Peyer's patch (tissue), 4 donors: ENCODE measurements at regions not wholly inside any gene's neighbourhood (a gene's known extent, or its start where the extent isn't known, plus 50 kb on each side); places are given as distances from the start of the nearest gene placed in this dataset.

Experiments used
- CTCF ChIP-seq, 6 experiments: fragments of 450-650 bp in 4 of 6; fragments of 200-600 bp in 2 of 6; sonication (generic) in 1 of 6; IDR thresholded peaks; one replicate each; pipeline ENCODE4 v1.5.1; 2017 to 2019; ENCODE audit warnings: antibody characterized with exemption in 6 of 6, mild to moderate bottlenecking in 3 of 6, moderate library complexity in 1 of 6
- POLR2A ChIP-seq, 2 donors: fragments of 450-650 bp; IDR thresholded peaks; one replicate each; pipeline ENCODE4 v1.5.1; 2017; ENCODE audit warnings: antibody characterized with exemption in 2 of 2, mild to moderate bottlenecking in 2 of 2, moderate library complexity in 2 of 2

- TF ChIP-seq POLR2A (IDR thresholded peaks at IDR 0.05) (no peak), CTCF (IDR thresholded peaks at IDR 0.05) (no peak)
Measured at GRCh38 chr15:25245801-25246622, 192.8 kb downstream of the UBE3A start.
